Pancreas (tissue), 10 donors: ENCODE measurements at regions not wholly inside any gene's neighbourhood (a gene's known extent, or its start where the extent isn't known, plus 50 kb on each side); places are given as distances from the start of the nearest gene placed in this dataset.

ENCODE experiments used
- ATAC-seq, 4 donors: fragments of 200-7000 bp; cut with Tn5 transposase; one replicate each; pipeline versions ENCODE4 v1.8.0 to v1.9.1; 2020; ENCODE audit warnings: mild to moderate bottlenecking in 4 of 4, moderate library complexity in 4 of 4
- DNase-seq, 6 donors: peaks; one replicate each; pipeline ENCODE4 v3.0.0-alpha.2; 2020
- FAIRE-seq: peaks from 2 replicates; lab custom pipeline; 2012; peaks lifted over from hg19 to GRCh38; lab: Jason Lieb, UNC
- H3K27ac ChIP-seq, 4 donors: fragments of 200-600 bp; sonication (generic); 1 replicate in 3 of 4; 2 replicates in 1 of 4; pipeline versions ENCODE4 v1.5.0 to v1.8.0; 2020
- H3K27me3 ChIP-seq, 4 donors: fragments of 200-600 bp; one replicate each; pipeline ENCODE4 v1.8.0; 2021
- H3K36me3 ChIP-seq, 3 donors: fragments of 200-600 bp; sonication (generic) in 1 of 3; one replicate each; pipeline versions ENCODE4 v1.5.0 to v1.8.0; 2020 to 2021
- H3K4me1 ChIP-seq, 3 donors: fragments of 200-600 bp; one replicate each; pipeline ENCODE4 v1.8.0; 2021
- H3K4me3 ChIP-seq, 4 donors: fragments of 200-600 bp; sonication (generic) in 2 of 4; one replicate each; pipeline versions ENCODE4 v1.5.0 to v1.8.0; 2020 to 2021
- H3K9me3 ChIP-seq, 4 donors: fragments of 200-600 bp; one replicate each; pipeline ENCODE4 v1.8.0; 2021
- CTCF ChIP-seq, 4 donors: fragments of 200-600 bp; sonication (generic) in 3 of 4; IDR thresholded peaks; one replicate each; pipeline versions ENCODE4 v1.5.0 to v1.8.0; 2021; ENCODE audit warnings: antibody characterized with exemption in 4 of 4
- WGBS, 2 donors: extraction: QIAGEN DNeasy Blood & Tissue Kit; methylation state at CpG; one replicate each; pipeline ENCODE4 v1.1.7; 2013; 5-methylcytosine and 5-hydroxymethylcytosine counted together
- intact Hi-C, 3 donors: fragments of 100-400 bp; cut with DNase I; formaldehyde crosslinking; loops; one replicate each; pipeline versions ENCODE4 v1.11.1 to v1.14.2; 2022
- donor health status: healthy with polysubstance abuse.
- donor health status: DM: no; HTN: no; CAD: no; lungs with moderate emphysema.
- donor health status: DM: no; HTN: no; CAD: no.
- donor health status: control.
- donor health status: control.
- donor health status: Bipolar disorder and iron deficiency.
- donor health status: DM: yes; HTN: yes; CAD: no.
- donor health status: DM: no; HTN: no; CAD: no.
- donor health status: DM: no; HTN: no; CAD: no.
- donor health status: DM: yes; HTN: yes; CAD: no.

GRCh38 chr12:81949841-81950308, 190.7 kb upstream of the PPFIA2 start:
- no peaks in the 10 kb centered on the region for H3K36me3 ChIP-seq
- intact Hi-C loops: no loop called here
- H3K27me3 ChIP-seq: no peaks in the 10 kb centered on the region
- no peaks in the 10 kb centered on the region for H3K9me3 ChIP-seq
- FAIRE-seq (no peak), DNase-seq (no peak), ATAC-seq (no peak)
- H3K4me1 ChIP-seq: no peaks in the 10 kb centered on the region
- TF ChIP-seq CTCF (IDR thresholded peaks at IDR 0.05): no peak
- 25 to 33% methylated on average over 2 of the region's 2 CpGs for WGBS, 2 donors
- no peak overlapping the region for H3K27ac ChIP-seq
- no peak overlapping the region for H3K4me3 ChIP-seq

GRCh38 chr12:81949416-81949815, 190.3 kb upstream of the PPFIA2 start:
- DNase-seq (no peak), FAIRE-seq (no peak)
- 35 to 54% methylated on average over 2 of the region's 2 CpGs for WGBS, 2 donors

GRCh38 chr12:81944886-81945285, 185.7 kb upstream of the PPFIA2 start:
- Histone ChIP-seq H3K4me1 (no peaks in the 10 kb centered on the region), H3K27ac (no peak overlapping the region), H3K9me3 (no peaks in the 10 kb centered on the region), H3K27me3 (no peaks in the 10 kb centered on the region), H3K4me3 (no peak overlapping the region), H3K36me3 (no peaks in the 10 kb centered on the region)
- ATAC-seq (no peak), FAIRE-seq (no peak), DNase-seq (no peak)
- no peak for TF ChIP-seq CTCF (IDR thresholded peaks at IDR 0.05)
- WGBS, 2 donors: 73 to 83% methylated on average over 2 of the region's 2 CpGs
- intact Hi-C loops: no loop called here

More at GRCh38 chr12:81949416-81949815, 190.3 kb upstream of the PPFIA2 start:
- no peaks in the 10 kb centered on the region for H3K36me3 ChIP-seq
- no peak for TF ChIP-seq CTCF (IDR thresholded peaks at IDR 0.05)
- H3K27ac ChIP-seq: no peak overlapping the region
- H3K4me1 ChIP-seq: no peaks in the 10 kb centered on the region
- no peaks in the 10 kb centered on the region for H3K9me3 ChIP-seq
- H3K27me3 ChIP-seq: no peaks in the 10 kb centered on the region
- no peak for ATAC-seq
- intact Hi-C loops: no loop called here
- no peak overlapping the region for H3K4me3 ChIP-seq

GRCh38 chr12:81942594-81942993, 183.4 kb upstream of the PPFIA2 start:
- FAIRE-seq: no peak
- no peak for TF ChIP-seq CTCF (IDR thresholded peaks at IDR 0.05)
- Histone ChIP-seq H3K27ac (no peak overlapping the region), H3K36me3 (no peaks in the 10 kb centered on the region), H3K27me3 (no peaks in the 10 kb centered on the region), H3K9me3 (no peaks in the 10 kb centered on the region), H3K4me1 (no peaks in the 10 kb centered on the region), H3K4me3 (no peak overlapping the region)
- intact Hi-C loops: no loop called here
- peak in 2 of 4 donors; percentile 15 to 59 for ATAC-seq
- no peak for DNase-seq
- WGBS, 2 donors: 23 to 24% methylated on average over 4 of the region's 4 CpGs

GRCh38 chr12:81930037-81930436, 170.9 kb upstream of the PPFIA2 start:
- no peak for FAIRE-seq

More at GRCh38 chr12:81930037-81930436, 170.9 kb upstream of the PPFIA2 start:
- no peak overlapping the region for H3K27ac ChIP-seq
- no peaks in the 10 kb centered on the region for H3K27me3 ChIP-seq
- 58 to 77% methylated on average over 2 of the region's 2 CpGs for WGBS, 2 donors
- DNase-seq (no peak), ATAC-seq (no peak)
- intact Hi-C loops: no loop called here
- H3K4me1 ChIP-seq: no peaks in the 10 kb centered on the region
- no peak overlapping the region for H3K4me3 ChIP-seq
- TF ChIP-seq CTCF (IDR thresholded peaks at IDR 0.05): no peak
- H3K36me3 ChIP-seq: no peaks in the 10 kb centered on the region
- no peaks in the 10 kb centered on the region for H3K9me3 ChIP-seq
